ENCODE measurements at regions not wholly inside any gene's neighbourhood (a gene's known extent, or its start where the extent isn't known, plus 50 kb on each side); places are given as distances from the start of the nearest gene placed in this dataset.
"Not testable (repeated sequence)": the region's sequence is repeated elsewhere in the genome, so short reads cannot be mapped to it uniquely, and the experiment has no call there.

DNA sequence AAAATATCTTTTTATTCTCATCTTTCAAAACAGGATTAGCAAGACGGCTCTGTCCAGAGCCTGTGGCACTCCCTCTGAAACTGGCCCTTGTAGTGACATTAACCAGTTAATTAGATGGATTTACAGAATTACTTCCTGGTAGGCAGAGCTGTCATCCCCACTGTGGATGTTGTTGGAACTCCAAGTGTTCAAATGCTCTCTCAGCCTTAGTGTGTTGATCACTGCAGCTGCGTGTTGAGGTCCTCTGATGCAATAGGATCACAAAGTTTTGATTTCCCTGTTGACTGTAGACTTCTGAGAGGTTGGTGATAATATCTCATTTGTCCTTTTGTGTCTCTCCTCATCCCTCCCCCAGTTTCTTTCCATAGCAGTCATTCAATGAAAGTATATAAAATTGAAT lies 117.3 kb upstream of the CDK6 start:
- Histone ChIP-seq H3K9me3 (no peaks in the 10 kb centered on the region), H3K27me3 (ENCODE audit: low read depth) (no peaks in the 10 kb centered on the region), H3K27ac (no peak overlapping the region), H3K4me1 (no peaks in the 10 kb centered on the region), H3K36me3 (no peaks in the 10 kb centered on the region), H3K4me3 (no peak overlapping the region)
- TF ChIP-seq, protein P1, sequence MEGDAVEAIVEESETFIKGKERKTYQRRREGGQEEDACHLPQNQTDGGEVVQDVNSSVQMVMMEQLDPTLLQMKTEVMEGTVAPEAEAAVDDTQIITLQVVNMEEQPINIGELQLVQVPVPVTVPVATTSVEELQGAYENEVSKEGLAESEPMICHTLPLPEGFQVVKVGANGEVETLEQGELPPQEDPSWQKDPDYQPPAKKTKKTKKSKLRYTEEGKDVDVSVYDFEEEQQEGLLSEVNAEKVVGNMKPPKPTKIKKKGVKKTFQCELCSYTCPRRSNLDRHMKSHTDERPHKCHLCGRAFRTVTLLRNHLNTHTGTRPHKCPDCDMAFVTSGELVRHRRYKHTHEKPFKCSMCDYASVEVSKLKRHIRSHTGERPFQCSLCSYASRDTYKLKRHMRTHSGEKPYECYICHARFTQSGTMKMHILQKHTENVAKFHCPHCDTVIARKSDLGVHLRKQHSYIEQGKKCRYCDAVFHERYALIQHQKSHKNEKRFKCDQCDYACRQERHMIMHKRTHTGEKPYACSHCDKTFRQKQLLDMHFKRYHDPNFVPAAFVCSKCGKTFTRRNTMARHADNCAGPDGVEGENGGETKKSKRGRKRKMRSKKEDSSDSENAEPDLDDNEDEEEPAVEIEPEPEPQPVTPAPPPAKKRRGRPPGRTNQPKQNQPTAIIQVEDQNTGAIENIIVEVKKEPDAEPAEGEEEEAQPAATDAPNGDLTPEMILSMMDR (IDR thresholded peaks at IDR 0.05), result no peak
- no peak for ATAC-seq
- intact Hi-C loops (cut with DNase I), result no loop called here
- DNase-seq, result no peak

DNA sequence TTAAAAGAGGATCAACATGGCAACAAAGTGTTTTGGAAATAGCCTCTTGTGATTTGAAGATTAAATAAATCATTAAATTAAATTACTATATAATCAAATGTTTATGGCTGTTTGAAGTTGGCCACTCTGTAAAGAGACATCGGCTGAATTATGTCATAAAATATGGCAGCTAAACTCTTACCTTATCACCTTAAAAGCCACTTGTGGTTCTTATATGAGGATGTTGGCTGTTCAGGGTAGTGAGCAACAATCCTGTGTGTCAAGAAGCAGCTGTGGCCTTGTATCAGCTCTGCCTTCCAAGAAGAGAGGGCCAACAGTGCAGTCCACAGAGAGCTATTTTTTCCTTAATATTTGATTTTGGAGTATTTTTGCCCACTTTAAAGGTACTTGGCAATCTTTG lies 113.4 kb upstream of the CDK6 start:
- intact Hi-C loops (cut with DNase I), result no loop called here
- Histone ChIP-seq H3K4me1 (no peaks in the 10 kb centered on the region), H3K4me3 (no peak overlapping the region), H3K36me3 (no peaks in the 10 kb centered on the region), H3K9me3 (no peaks in the 10 kb centered on the region), H3K27me3 (ENCODE audit: low read depth) (no peaks in the 10 kb centered on the region), H3K27ac (no peak overlapping the region)
- TF ChIP-seq, protein P1 (IDR thresholded peaks at IDR 0.05), result no peak
- DNase-seq (no peak), ATAC-seq (no peak)

DNA sequence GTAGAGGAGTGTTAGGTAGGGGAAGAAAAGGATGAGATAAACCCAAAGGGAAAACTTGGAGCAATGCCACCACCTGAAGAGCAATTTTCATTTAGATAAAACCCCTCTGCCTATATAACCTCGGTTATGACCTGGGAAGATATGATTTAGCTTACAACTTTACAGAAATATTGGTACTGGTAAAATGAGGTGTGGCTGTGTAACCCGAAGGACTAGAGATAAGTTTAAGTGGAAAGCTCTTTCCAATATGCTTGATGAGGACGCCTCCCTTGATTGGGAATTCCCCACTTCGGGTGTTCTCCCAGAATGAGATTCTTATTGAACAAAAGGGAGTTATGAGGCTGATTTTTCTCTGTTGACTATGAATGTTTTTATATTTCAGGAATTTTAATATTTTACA lies 109.5 kb upstream of the CDK6 start:
- TF ChIP-seq, protein P1 (IDR thresholded peaks at IDR 0.05), result no peak
- H3K36me3 ChIP-seq, result no peaks in the 10 kb centered on the region
- H3K27me3 ChIP-seq (ENCODE audit: low read depth), result no peaks in the 10 kb centered on the region
- H3K4me3 ChIP-seq, result no peak overlapping the region
- ATAC-seq (no peak), DNase-seq (no peak)
- H3K9me3 ChIP-seq, result no peaks in the 10 kb centered on the region
- intact Hi-C loops (cut with DNase I), result no loop called here
- no peak overlapping the region for H3K27ac ChIP-seq
- no peaks in the 10 kb centered on the region for H3K4me1 ChIP-seq

DNA sequence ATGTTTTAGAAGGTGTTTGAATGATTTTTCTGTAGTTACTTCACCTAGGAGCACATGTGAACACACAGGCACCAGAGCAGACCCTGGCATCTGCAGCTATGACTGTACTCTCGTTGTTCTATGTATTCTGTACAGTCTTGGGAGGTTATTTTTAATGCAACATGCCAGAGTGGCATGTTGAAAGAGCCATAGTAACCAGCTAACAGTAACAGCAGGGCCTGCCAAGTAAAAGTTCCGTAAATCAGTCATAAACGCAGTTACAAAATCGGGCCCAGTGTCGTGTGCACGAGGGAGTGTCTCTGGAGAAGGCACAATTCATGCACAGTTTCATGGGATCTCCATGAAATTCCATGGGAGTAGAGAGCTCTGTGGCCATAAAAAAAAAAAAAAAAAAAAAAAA lies 108.3 kb upstream of the CDK6 start:
- H3K4me3 ChIP-seq, result no peak overlapping the region
- no peak overlapping the region for H3K27ac ChIP-seq
- H3K27me3 ChIP-seq (ENCODE audit: low read depth), result no peaks in the 10 kb centered on the region
- no peaks in the 10 kb centered on the region for H3K4me1 ChIP-seq
- intact Hi-C loops (cut with DNase I), result no loop called here
- no peaks in the 10 kb centered on the region for H3K9me3 ChIP-seq
- no peak for ATAC-seq
- H3K36me3 ChIP-seq, result no peaks in the 10 kb centered on the region
- TF ChIP-seq, protein P1 (IDR thresholded peaks at IDR 0.05), result no peak
- no peak for DNase-seq

DNA sequence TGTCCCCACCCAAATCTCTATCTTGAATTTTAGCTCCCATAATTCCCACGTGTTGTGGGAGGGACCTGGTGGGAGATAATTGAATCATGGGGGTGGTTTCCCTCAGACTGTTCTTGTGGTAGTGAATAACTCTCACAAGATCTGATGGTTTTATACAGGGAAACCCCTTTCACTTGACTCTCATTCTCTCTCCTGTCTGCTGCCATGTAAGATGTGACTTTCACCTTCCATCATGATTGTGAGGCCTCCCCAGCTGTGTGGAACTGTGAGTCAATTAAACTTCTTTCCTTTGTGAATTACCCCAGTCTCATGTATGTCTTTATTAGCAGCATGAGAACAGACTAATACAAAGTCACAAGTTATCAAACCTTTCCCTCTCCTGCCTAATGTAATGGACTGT lies 106.3 kb upstream of the CDK6 start:
- intact Hi-C loops (cut with DNase I), result not testable (repeated sequence)

DNA sequence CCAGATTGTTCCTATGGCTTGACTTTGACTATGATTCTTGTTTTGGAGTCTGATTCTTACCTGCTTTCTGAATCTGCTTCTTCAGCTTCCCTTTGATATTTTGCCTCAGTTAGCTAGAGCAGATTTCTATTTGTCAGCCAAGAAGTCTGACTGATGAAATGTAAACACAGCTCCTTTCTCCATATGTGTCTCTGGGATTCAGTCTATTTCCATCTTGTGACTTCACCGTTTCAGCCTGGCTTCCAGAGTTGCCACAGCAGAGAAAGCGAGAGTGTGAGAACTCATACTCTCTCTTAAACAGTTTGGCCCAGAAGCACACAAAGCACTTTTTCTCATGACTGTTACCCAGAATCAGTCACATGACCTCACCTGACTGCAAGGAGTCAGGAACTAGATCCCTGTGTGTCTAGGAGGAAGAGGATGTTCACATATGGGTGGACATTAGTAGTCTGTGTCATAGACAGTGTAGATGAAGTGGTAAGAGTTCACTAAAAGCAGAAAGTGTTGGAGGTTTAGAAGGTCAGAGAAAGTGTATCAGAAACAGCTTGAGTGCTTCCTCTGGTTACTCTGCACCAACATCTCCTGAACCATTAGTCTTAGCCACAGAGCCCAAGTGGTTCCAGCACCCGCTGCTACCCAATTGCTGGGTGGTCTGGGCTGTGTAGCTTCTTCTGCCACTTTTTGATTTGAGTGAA lies 103.4 kb upstream of the CDK6 start:
- no peak overlapping the region for H3K27ac ChIP-seq
- intact Hi-C loops (cut with DNase I), result no loop called here
- no peaks in the 10 kb centered on the region for H3K9me3 ChIP-seq
- H3K27me3 ChIP-seq (ENCODE audit: low read depth), result no peaks in the 10 kb centered on the region
- no peak overlapping the region for H3K4me3 ChIP-seq
- ATAC-seq (no peak), DNase-seq (no peak)
- TF ChIP-seq, protein P1 (IDR thresholded peaks at IDR 0.05), result no peak
- no peaks in the 10 kb centered on the region for H3K36me3 ChIP-seq
- no peaks in the 10 kb centered on the region for H3K4me1 ChIP-seq

More for the DNA sequence above, 106.3 kb upstream of the CDK6 start:
- H3K4me3 ChIP-seq; ATAC-seq; DNase-seq; H3K9me3 ChIP-seq; H3K27ac ChIP-seq; H3K4me1 ChIP-seq; H3K27me3 ChIP-seq (ENCODE audit: low read depth); H3K36me3 ChIP-seq: not testable (repeated sequence)
